Hepatocyte (in vitro differentiated cells): ENCODE measurements at regions not wholly inside any gene's neighbourhood (a gene's known extent, or its start where the extent isn't known, plus 50 kb on each side); places are given as distances from the start of the nearest gene placed in this dataset.

Source experiments
- CTCF ChIP-seq: fragments of 200-600 bp; sonication (generic); IDR thresholded peaks from 2 replicates; pipeline ENCODE4 v1.5.1; 2016; ENCODE audit warnings: antibody characterized with exemption, mild to moderate bottlenecking; ENCODE audit not compliant: poor library complexity
- EZH2 ChIP-seq: fragments of 200-600 bp; sonication (generic); IDR thresholded peaks from 2 replicates; pipeline ENCODE4 v1.6.1; 2016; ENCODE audit warnings: antibody characterized with exemption, mild to moderate bottlenecking, borderline replicate concordance

GRCh38 chr2:150034665-150035064 lies 447.1 kb upstream of the MMADHC start:
- TF ChIP-seq CTCF (no peak), EZH2 (no peak)
